ENCODE measurements at regions not wholly inside any gene's neighbourhood (a gene's known extent, or its start where the extent isn't known, plus 50 kb on each side); places are given as distances from the start of the nearest gene placed in this dataset.

DNA sequence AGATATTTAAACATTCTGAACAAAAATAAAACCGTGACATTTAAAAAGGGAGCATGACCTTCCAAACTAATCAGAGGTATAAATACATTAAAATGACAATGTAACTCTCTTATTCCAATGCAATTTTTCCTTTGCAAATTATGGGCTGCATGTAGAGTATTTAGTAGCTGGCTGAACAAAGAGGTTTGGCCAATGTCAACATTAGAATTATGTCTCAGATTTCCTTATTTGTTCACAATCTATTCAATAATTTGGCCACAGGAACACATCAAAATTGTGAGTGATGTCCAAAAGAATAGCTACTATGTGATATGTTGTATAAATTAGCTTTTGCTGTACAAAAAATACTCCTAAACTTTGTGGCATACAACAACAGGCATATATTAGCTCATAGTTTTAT lies 580.0 kb upstream of the MARCKS start:
- no peak for DNase-seq
- H3K9me3 Mint-ChIP-seq, result peaks cover 2 to 14% (median 8%) of the 10 kb centered on the region in 6 donors
- no peaks in the 10 kb centered on the region for H3K4me1 Mint-ChIP-seq
- H3K27ac Mint-ChIP-seq, result no peak overlapping the region
- H3K36me3 Mint-ChIP-seq, result no peaks in the 10 kb centered on the region
- H3K27me3 Mint-ChIP-seq (ENCODE audit: low read depth in 3 of 3), result no peaks in the 10 kb centered on the region
- no peak overlapping the region for H3K4me3 Mint-ChIP-seq

DNA sequence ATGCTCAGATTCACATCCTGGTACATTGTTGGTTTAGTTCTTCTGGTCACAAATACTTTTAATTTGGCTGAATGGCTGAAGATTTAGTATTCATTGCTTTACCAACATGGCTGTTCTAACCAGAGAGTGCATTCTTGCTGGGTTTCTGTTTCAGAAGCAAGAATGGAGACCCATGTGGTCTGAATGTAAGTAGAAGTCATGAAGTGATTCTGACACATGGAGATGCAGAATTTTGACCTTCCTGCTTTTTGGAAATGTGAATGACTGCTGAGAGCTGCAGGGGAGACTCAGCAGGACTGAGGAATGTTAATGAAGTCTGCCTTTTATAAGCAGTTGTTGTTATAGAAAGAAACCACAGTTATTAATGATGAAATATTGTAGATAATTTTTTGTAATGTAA lies 576.1 kb upstream of the MARCKS start:
- no peak overlapping the region for H3K27ac Mint-ChIP-seq
- no peaks in the 10 kb centered on the region for H3K4me1 Mint-ChIP-seq
- no peak overlapping the region for H3K4me3 Mint-ChIP-seq
- H3K9me3 Mint-ChIP-seq, result peaks cover 0 to 7% (median 5%) of the 10 kb centered on the region in 6 donors
- no peaks in the 10 kb centered on the region for H3K27me3 Mint-ChIP-seq (ENCODE audit: low read depth in 3 of 3)
- no peak for DNase-seq
- no peaks in the 10 kb centered on the region for H3K36me3 Mint-ChIP-seq

DNA sequence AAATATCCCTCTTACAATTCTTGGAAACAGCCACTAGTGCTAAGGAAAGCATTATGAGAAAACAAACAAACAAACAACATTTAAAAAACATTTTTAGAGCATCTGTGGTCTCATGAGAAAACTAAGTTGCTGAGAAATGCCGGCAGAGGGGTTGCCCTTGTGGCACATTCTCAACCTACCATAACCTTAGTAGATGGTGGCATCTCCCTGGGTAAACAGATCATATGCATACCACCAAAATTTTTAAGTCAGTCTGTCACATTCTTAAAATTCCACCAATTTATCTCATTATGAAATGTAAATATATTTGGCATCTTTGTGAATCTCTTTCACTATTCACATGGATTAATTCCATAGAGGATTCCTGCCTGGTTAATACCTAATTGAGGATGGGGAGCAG lies 575.7 kb upstream of the MARCKS start:
- peaks cover 0 to 10% (median 6%) of the 10 kb centered on the region in 6 donors for H3K9me3 Mint-ChIP-seq
- DNase-seq, result no peak
- no peak overlapping the region for H3K27ac Mint-ChIP-seq
- H3K36me3 Mint-ChIP-seq, result no peaks in the 10 kb centered on the region
- H3K4me3 Mint-ChIP-seq, result no peak overlapping the region
- no peaks in the 10 kb centered on the region for H3K27me3 Mint-ChIP-seq (ENCODE audit: low read depth in 3 of 3)
- no peaks in the 10 kb centered on the region for H3K4me1 Mint-ChIP-seq

DNA sequence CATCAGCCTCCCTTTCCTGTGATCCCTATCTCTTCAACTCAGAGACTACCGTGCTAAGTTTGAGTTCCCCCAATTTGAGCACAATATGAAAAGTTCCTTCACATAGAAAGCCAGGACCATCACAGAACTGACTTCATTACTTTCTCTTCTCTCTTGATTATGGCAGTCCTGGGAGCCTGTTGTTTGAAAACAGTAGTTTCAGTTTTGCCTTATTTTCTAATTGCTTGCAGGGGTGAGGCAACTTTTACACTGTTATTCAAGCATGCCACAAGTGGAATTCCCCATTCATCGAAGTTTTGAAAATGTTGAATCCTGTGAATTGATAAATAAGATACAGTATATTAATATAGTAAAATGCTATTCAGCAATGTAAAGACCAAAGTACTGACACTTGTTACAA lies 569.7 kb upstream of the MARCKS start:
- Mint-ChIP-seq H3K4me1 (no peaks in the 10 kb centered on the region), H3K9me3 (peaks cover under 1 to 19% (median 8%) of the 10 kb centered on the region in 6 donors), H3K27me3 (ENCODE audit: low read depth in 3 of 3) (peaks cover 0 to 2% (median 0%) of the 10 kb centered on the region in 3 donors), H3K36me3 (no peaks in the 10 kb centered on the region), H3K27ac (no peak overlapping the region), H3K4me3 (no peak overlapping the region)
- DNase-seq, result no peak

DNA sequence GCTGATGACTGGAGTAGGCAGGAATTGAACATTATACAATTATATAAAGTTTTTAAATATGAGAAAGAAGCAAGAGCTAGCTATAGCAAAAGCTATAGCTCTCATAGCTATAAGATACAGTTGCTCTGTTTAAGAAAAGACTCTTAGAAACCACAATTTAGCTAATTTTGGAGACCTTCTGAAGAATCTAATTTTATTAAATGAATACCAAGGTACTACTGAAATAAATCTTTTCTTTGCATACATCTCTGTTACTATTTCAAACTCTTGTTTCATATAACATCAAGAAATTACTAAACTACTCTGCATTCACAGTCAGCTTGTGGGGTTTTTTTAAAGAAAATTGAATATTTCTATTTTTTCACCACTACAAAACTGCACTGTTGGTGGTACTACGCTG lies 568.7 kb upstream of the MARCKS start:
- Mint-ChIP-seq H3K27me3 (ENCODE audit: low read depth in 3 of 3) (peaks cover 0 to 2% (median 0%) of the 10 kb centered on the region in 3 donors), H3K36me3 (no peaks in the 10 kb centered on the region), H3K4me1 (no peaks in the 10 kb centered on the region), H3K9me3 (peaks cover 4 to 19% (median 9%) of the 10 kb centered on the region in 6 donors), H3K4me3 (no peak overlapping the region), H3K27ac (no peak overlapping the region)
- DNase-seq, result no peak

DNA sequence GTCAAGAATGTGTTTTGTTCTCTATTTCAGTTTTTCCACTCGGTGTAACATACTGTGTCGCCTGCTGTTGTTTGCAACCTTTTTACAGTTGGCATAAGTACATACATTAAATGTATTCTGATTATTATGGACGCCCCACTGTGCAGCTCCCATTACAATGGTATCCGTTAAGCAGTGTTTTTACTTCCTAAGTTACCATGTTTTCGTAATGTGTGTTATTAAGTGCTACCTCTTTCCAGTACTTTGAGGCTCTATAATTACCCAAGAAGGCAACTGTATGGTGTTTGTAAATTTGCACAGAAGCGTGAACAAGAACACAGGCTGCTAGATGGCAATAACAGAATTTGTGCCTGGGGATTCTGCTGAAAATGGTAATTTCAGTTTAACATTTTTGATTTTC lies 568.0 kb upstream of the MARCKS start:
- Mint-ChIP-seq H3K27ac (no peak overlapping the region), H3K4me1 (no peaks in the 10 kb centered on the region), H3K27me3 (ENCODE audit: low read depth in 3 of 3) (peaks cover 0 to 2% (median 0%) of the 10 kb centered on the region in 3 donors), H3K4me3 (no peak overlapping the region), H3K9me3 (peaks cover 4 to 19% (median 7%) of the 10 kb centered on the region in 6 donors), H3K36me3 (no peaks in the 10 kb centered on the region)
- no peak for DNase-seq

DNA sequence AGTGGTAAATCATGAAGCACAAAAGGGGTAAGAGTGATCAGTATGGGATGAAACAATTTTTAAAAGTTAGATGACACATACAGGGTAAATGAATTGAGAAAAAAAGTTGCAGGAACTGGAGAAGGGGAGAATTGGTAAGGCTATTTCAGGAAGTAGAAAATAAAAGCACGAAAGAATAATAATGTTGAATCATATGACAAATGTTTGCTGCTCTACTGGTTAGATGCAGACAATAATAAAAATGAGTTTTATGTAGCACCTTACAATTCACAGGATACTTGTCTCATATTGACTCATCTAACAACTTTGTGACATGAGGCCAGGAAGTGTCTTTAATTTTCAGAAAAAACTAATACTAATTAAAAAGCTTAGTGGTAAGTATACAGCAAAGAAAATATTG lies 566.5 kb upstream of the MARCKS start:
- no peak overlapping the region for H3K27ac Mint-ChIP-seq
- H3K27me3 Mint-ChIP-seq (ENCODE audit: low read depth in 3 of 3), result peaks cover 0 to 2% (median 0%) of the 10 kb centered on the region in 3 donors
- no peaks in the 10 kb centered on the region for H3K4me1 Mint-ChIP-seq
- no peak overlapping the region for H3K4me3 Mint-ChIP-seq
- peaks cover 1 to 19% (median 8%) of the 10 kb centered on the region in 6 donors for H3K9me3 Mint-ChIP-seq
- no peak for DNase-seq
- no peaks in the 10 kb centered on the region for H3K36me3 Mint-ChIP-seq

DNA sequence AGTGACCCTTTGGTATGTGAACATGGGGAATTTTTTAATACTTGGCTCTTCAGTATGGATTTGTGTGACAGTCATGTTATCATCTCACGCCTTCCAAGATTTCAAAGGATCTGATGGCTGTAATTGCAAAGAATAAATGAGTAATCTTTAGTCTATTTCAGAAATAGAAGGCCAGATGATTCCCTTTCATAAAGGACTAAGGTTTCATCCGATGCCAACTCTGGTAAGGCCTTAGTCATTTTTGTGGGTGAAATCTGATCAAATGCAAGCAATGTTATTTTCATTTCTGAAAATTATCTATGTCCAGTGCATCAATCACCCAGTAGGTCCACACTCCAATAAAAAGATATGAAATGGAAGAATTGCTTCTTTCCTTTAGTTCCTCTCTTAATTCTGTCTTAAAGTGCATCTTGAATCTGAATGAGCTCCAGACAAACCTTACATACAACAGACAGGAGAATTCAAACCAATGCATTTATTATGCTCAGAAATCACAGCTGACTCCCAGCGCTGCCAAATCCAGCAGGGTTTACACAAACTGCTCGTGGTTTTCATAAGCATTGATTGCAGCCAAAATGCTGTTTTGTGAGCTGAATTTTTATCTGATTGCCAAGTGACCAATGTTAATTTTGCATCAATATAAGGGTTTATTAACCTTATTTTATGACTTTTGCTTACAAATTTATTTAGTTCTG lies 565.2 kb upstream of the MARCKS start:
- DNase-seq, result no peak
- no peaks in the 10 kb centered on the region for H3K4me1 Mint-ChIP-seq
- H3K27ac Mint-ChIP-seq, result no peak overlapping the region
- peaks cover 0 to 16% (median 3%) of the 10 kb centered on the region in 6 donors for H3K9me3 Mint-ChIP-seq
- no peak overlapping the region for H3K4me3 Mint-ChIP-seq
- peaks cover 0 to 2% (median 0%) of the 10 kb centered on the region in 3 donors for H3K27me3 Mint-ChIP-seq (ENCODE audit: low read depth in 3 of 3)
- no peaks in the 10 kb centered on the region for H3K36me3 Mint-ChIP-seq

DNA sequence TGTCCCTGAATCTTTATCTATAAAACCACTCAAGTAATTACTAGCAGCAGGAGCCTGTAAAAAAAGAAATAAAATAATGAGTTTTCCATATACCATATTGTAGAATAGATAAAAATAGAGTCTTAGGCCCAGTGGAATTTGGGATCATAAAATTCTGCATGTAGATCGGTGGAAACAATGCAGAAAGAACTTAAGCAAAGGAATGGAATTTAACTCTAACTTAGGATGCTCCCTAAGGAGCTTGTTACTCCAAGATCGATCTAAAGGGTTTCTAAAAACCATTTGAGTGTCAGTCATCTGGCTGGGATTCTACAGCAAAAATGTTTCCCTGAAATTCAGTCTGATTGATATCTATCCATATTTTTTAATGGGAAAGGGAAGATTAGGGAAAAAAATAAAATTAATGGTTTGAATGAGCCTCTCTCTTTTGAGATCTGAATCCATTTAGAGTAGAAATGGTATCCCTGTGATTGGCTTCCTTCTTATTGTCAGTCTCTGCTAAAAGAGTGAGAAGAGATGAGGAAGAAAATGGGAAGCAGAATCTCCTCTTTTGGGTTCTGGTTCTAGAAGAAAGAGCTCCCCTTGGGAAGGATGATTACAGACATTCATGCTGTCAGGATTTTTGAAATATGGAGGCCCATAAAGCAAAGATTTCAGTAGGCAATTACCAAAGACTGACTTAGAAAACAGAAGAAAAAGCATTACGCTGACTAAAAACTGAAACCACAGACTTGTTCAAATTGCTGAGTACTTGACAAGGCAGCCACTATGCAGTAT lies 564.3 kb upstream of the MARCKS start:
- no peaks in the 10 kb centered on the region for H3K4me1 Mint-ChIP-seq
- peaks cover 0 to 12% (median 2%) of the 10 kb centered on the region in 6 donors for H3K9me3 Mint-ChIP-seq
- no peak overlapping the region for H3K27ac Mint-ChIP-seq
- no peak overlapping the region for H3K4me3 Mint-ChIP-seq
- H3K36me3 Mint-ChIP-seq, result no peaks in the 10 kb centered on the region
- no peak for DNase-seq
- peaks cover 0 to 3% (median 0%) of the 10 kb centered on the region in 3 donors for H3K27me3 Mint-ChIP-seq (ENCODE audit: low read depth in 3 of 3)

DNA sequence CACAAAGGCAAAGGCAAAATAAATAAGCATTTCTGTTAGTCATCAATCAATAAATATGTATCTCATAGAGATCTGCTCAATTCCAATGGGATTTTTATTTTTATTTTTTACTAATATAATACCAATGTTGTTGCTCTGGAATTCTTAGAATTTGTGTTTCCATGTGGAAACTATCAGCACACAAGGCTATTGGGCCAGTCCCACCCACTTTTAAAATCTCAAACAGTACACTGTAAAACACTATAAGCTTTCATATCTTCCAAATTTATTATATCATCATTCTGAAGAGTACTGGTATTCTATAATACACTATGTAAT lies 563.8 kb upstream of the MARCKS start:
- no peak overlapping the region for H3K27ac Mint-ChIP-seq
- peaks cover 0 to 4% (median 0%) of the 10 kb centered on the region in 3 donors for H3K27me3 Mint-ChIP-seq (ENCODE audit: low read depth in 3 of 3)
- no peak for DNase-seq
- no peaks in the 10 kb centered on the region for H3K4me1 Mint-ChIP-seq
- H3K9me3 Mint-ChIP-seq, result peaks cover 0 to 12% (median 2%) of the 10 kb centered on the region in 6 donors
- no peak overlapping the region for H3K4me3 Mint-ChIP-seq
- no peaks in the 10 kb centered on the region for H3K36me3 Mint-ChIP-seq

DNA sequence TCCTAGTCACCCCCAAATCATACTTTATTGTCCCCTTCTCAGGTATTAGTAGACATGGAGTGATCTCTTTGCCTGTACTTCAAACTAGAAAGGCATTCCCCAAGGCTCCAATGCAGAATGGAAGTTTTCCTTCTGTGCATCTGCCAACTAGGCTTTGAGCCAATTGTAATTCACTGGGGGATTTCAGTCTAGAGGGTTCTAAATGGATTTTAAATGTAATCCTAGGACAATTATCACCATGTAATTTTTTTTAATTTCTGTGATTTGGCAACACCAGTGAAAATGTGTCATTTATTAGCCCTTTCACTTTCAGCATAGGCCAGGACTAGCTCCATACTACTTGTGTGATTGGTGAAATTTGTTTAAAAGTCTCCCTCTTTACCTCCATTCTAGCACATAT lies 557.6 kb upstream of the MARCKS start:
- no peak for DNase-seq
- no peaks in the 10 kb centered on the region for H3K36me3 Mint-ChIP-seq
- peaks cover 0 to 2% (median 2%) of the 10 kb centered on the region in 3 donors for H3K27me3 Mint-ChIP-seq (ENCODE audit: low read depth in 3 of 3)
- no peak overlapping the region for H3K27ac Mint-ChIP-seq
- peaks cover 0 to 4% (median 0%) of the 10 kb centered on the region in 6 donors for H3K9me3 Mint-ChIP-seq
- no peaks in the 10 kb centered on the region for H3K4me1 Mint-ChIP-seq
- H3K4me3 Mint-ChIP-seq, result no peak overlapping the region

DNA sequence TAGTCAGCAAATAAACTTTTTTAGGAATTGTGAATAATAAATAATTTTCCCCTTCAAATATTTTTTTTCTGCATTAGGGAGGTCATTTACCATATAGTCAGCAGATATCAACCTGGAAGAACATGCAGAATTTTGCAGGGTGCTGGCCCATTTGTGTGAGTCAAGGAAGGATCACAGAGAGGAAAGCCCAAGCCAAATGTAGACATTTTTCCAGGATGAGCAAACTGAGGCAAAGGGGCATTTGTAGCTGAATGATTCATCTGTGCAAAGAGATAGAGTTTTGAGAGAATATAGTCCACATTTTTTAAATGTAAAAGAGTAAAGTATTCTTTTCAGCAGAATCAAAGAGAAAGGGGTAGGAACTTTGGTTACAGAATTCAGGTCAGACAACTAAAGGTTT lies 555.5 kb upstream of the MARCKS start:
- Mint-ChIP-seq H3K9me3 (peaks cover 0 to 4% (median 0%) of the 10 kb centered on the region in 6 donors), H3K36me3 (no peaks in the 10 kb centered on the region), H3K4me3 (no peak overlapping the region), H3K27me3 (ENCODE audit: low read depth in 3 of 3) (peaks cover 0 to 2% (median 2%) of the 10 kb centered on the region in 3 donors), H3K4me1 (no peaks in the 10 kb centered on the region), H3K27ac (no peak overlapping the region)
- no peak for DNase-seq

DNA sequence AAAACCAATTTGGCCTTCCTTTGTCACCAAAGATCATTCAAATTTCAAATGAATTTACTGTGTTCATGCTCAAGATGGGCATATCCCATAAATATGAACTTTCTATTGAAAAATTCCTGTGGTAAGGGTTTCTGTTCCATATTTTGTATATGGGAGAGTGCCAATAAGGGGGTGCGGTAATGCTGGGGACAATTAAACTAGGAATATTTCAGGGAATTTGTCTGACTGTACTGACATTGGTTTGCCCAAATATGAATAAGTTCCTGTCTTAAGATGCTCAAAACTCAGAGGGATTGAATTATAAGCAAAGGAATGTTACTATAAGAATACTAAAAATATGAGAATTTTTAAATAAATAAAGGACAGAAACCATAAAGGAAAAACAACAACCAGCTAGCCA lies 553.0 kb upstream of the MARCKS start:
- Mint-ChIP-seq H3K4me3 (no peak overlapping the region), H3K4me1 (no peaks in the 10 kb centered on the region), H3K27me3 (ENCODE audit: low read depth in 3 of 3) (peaks cover 0 to 4% (median 0%) of the 10 kb centered on the region in 3 donors), H3K36me3 (no peaks in the 10 kb centered on the region), H3K9me3 (peaks cover 0 to 4% (median 0%) of the 10 kb centered on the region in 6 donors), H3K27ac (no peak overlapping the region)
- DNase-seq, result no peak

DNA sequence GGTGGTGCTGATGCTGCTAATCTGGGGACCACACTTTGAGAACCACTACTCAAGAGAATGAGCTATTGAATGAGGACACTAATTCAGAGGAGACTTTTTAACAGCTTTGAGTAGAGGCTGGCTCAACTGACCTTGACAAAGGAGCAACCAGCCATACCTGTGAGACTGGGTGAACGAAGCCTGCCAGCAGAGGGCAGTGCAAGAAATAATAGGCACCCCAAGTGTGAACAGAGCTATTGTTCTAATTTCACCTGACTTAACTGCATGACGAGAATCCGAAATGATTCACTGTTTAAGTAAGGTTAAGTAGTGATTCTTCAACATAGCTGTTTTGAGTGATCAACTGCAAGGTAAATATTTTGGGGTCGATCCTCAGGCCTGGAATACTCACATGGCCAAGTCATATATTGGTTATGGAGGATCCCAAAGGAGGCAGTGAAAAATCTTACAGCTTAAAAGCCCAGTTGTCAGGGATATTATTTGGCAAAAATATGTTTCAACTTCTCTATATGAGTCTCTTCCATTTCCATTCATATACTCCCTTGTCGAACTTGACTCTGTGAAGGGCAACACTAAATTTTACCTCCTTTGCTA lies 550.5 kb upstream of the MARCKS start:
- H3K9me3 Mint-ChIP-seq, result peaks cover 0 to 4% (median 0%) of the 10 kb centered on the region in 6 donors
- no peaks in the 10 kb centered on the region for H3K36me3 Mint-ChIP-seq
- no peaks in the 10 kb centered on the region for H3K4me1 Mint-ChIP-seq
- no peak overlapping the region for H3K27ac Mint-ChIP-seq
- DNase-seq, result peak in 1 of 3 donors; percentile 4
- H3K27me3 Mint-ChIP-seq (ENCODE audit: low read depth in 3 of 3), result peaks cover 0 to 4% (median 0%) of the 10 kb centered on the region in 3 donors
- no peak overlapping the region for H3K4me3 Mint-ChIP-seq

Data from immature natural killer cell (primary cell).